GM19438 (cell line): ENCODE measurements at regions not wholly inside any gene's neighbourhood (a gene's known extent, or its start where the extent isn't known, plus 50 kb on each side); places are given as distances from the start of the nearest gene placed in this dataset.

Source experiments
- ATAC-seq: cut with Tn5 transposase; IDR thresholded peaks from one replicate; pipeline ENCODE4 v1.9.1; 2021; ENCODE audit warnings: low read depth; ENCODE audit not compliant: unreplicated experiment

- ATAC-seq = no peak
Measured at GRCh38 chrX:80293354-80293753, 126.9 kb upstream of the TENT5D start.

- no peak for ATAC-seq
Measured at GRCh38 chrX:80306007-80306406, 114.2 kb upstream of the TENT5D start.

- ATAC-seq = no peak
Measured at GRCh38 chrX:80312448-80312847, 107.8 kb upstream of the TENT5D start.

- ATAC-seq = no peak
Measured at GRCh38 chrX:80316526-80316925, 103.7 kb upstream of the TENT5D start.

GRCh38 chrX:80317646-80318045, 102.6 kb upstream of the TENT5D start:
- no peak for ATAC-seq

- no peak for ATAC-seq
Measured at GRCh38 chrX:80331285-80331684, 89.0 kb upstream of the TENT5D start.

- ATAC-seq = no peak
Measured at GRCh38 chrX:80334583-80334982, 85.7 kb upstream of the TENT5D start.

GRCh38 chrX:80335062-80335830, 85.0 kb upstream of the TENT5D start:
- ATAC-seq = no peak

GRCh38 chrX:80354966-80355465, 65.2 kb upstream of the TENT5D start:
- no peak for ATAC-seq
